ENCODE measurements at regions not wholly inside any gene's neighbourhood (a gene's known extent, or its start where the extent isn't known, plus 50 kb on each side); places are given as distances from the start of the nearest gene placed in this dataset.
"Not testable (repeated sequence)": the region's sequence is repeated elsewhere in the genome, so short reads cannot be mapped to it uniquely, and the experiment has no call there.

GRCh38 chr13:21272439-21272838 is 96.0 kb downstream of the MRPL57 start:
- TF ChIP-seq EZH2 (IDR thresholded peaks at IDR 0.05; ENCODE audit: borderline replicate concordance, low read length); CTCF (conservative IDR thresholded peaks at IDR 0.05 in 1 of 2, IDR thresholded peaks at IDR 0.05 in 1 of 2; ENCODE audit: extremely low read depth in 1 of 2, insufficient read depth in 1 of 2, low read depth in 1 of 2, low read length in 2 of 2): not testable (repeated sequence)

Data from mammary epithelial cell (primary cell).